ENCODE measurements at regions not wholly inside any gene's neighbourhood (a gene's known extent, or its start where the extent isn't known, plus 50 kb on each side); places are given as distances from the start of the nearest gene placed in this dataset.

GRCh38 chr12:115405471-115405860 is 721.5 kb upstream of the TBX3 start:
- Histone ChIP-seq H3K4me1 (ENCODE audit: insufficient read depth) (peaks cover 22% of the 10 kb centered on the region), H3K9ac (no peak overlapping the region), H3K9me3 (ENCODE audit: low read depth) (no peaks in the 10 kb centered on the region), H3F3A (ENCODE audit: insufficient read depth) (peaks cover 31% of the 10 kb centered on the region), H3K36me3 (ENCODE audit: low read depth) (no peaks in the 10 kb centered on the region), H3K27ac (peak overlapping the region; percentile 59), H3K4me3 (peak overlapping the region; percentile 49; the same call in 1 of the 2 replicates), H3K27me3 (replicated peaks; ENCODE audit: insufficient read depth) (no peaks in the 10 kb centered on the region), H3K9me2 (ENCODE audit: insufficient read depth) (no peaks in the 10 kb centered on the region), H2AFZ (no peak overlapping the region), H3K4me2 (ENCODE audit: unreplicated experiment) (peak overlapping the region; percentile 66), H4K20me1 (ENCODE audit: insufficient read depth) (no peaks in the 10 kb centered on the region), H3K79me2 (ENCODE audit: insufficient read depth) (no peaks in the 10 kb centered on the region)
- TF ChIP-seq EZH2phosphoT487 (IDR thresholded peaks at IDR 0.05; ENCODE audit: insufficient read depth, low read depth) (no peak), EZH2 (IDR thresholded peaks at IDR 0.05; ENCODE audit: insufficient read depth, poor library complexity, severe bottlenecking) (no peak)
- 85 to 90% methylated on average over 4 of the region's 4 CpGs for WGBS, 2 experiments (ENCODE audit: low coverage in 1 of 2, low lambda C conversion rate in 2 of 2, missing lambda C conversion rate in 2 of 2)
- no peak for DNase-seq
- in situ Hi-C loops (cut with MboI): no loop called here

GRCh38 chr12:115404761-115405470 is 720.9 kb upstream of the TBX3 start:
- Histone ChIP-seq H3K9me2 (ENCODE audit: insufficient read depth) (no peaks in the 10 kb centered on the region), H3F3A (ENCODE audit: insufficient read depth) (peaks cover 31% of the 10 kb centered on the region), H2AFZ (no peak overlapping the region), H3K4me3 (peak overlapping the region; percentile 49), H3K9ac (0 out of 2 replicates have a peak overlapping the region, but pooled peaks have one; percentile 22), H3K79me2 (ENCODE audit: insufficient read depth) (no peaks in the 10 kb centered on the region), H3K4me1 (ENCODE audit: insufficient read depth) (peaks cover 22% of the 10 kb centered on the region), H3K4me2 (ENCODE audit: unreplicated experiment) (peak overlapping the region; percentile 66), H3K27me3 (replicated peaks; ENCODE audit: insufficient read depth) (no peaks in the 10 kb centered on the region), H3K36me3 (ENCODE audit: low read depth) (no peaks in the 10 kb centered on the region), H4K20me1 (ENCODE audit: insufficient read depth) (no peaks in the 10 kb centered on the region), H3K27ac (peak overlapping the region; percentile 59), H3K9me3 (ENCODE audit: low read depth) (no peaks in the 10 kb centered on the region)
- 15 to 18% methylated on average over 9 of the region's 9 CpGs for WGBS, 2 experiments (ENCODE audit: low coverage in 1 of 2, low lambda C conversion rate in 2 of 2, missing lambda C conversion rate in 2 of 2)
- in situ Hi-C loops (cut with MboI): no loop called here
- TF ChIP-seq EZH2 (IDR thresholded peaks at IDR 0.05; ENCODE audit: insufficient read depth, poor library complexity, severe bottlenecking) (no peak), EZH2phosphoT487 (IDR thresholded peaks at IDR 0.05; ENCODE audit: insufficient read depth, low read depth) (no peak)
- peak; percentile 86 for DNase-seq

- 99% methylated on average over 5 of the region's 5 CpGs for WGBS, 2 experiments (ENCODE audit: low coverage in 1 of 2, low lambda C conversion rate in 2 of 2, missing lambda C conversion rate in 2 of 2)
- in situ Hi-C loops (cut with MboI): no loop called here
These were observed 719.7 kb upstream of the TBX3 start for GRCh38 chr12:115403689-115404088.

GRCh38 chr12:115403253-115403652 is 719.3 kb upstream of the TBX3 start:
- 97 to 100% methylated on average over 2 of the region's 2 CpGs for WGBS, 2 experiments (ENCODE audit: low coverage in 1 of 2, low lambda C conversion rate in 2 of 2, missing lambda C conversion rate in 2 of 2)

More at GRCh38 chr12:115403689-115404088, 719.7 kb upstream of the TBX3 start:
- Histone ChIP-seq H3K79me2 (ENCODE audit: insufficient read depth) (no peaks in the 10 kb centered on the region), H3K27me3 (replicated peaks; ENCODE audit: insufficient read depth) (no peaks in the 10 kb centered on the region), H3K4me1 (ENCODE audit: insufficient read depth) (peaks cover 22% of the 10 kb centered on the region), H4K20me1 (ENCODE audit: insufficient read depth) (no peaks in the 10 kb centered on the region), H3F3A (ENCODE audit: insufficient read depth) (peaks cover 31% of the 10 kb centered on the region), H3K9me2 (ENCODE audit: insufficient read depth) (no peaks in the 10 kb centered on the region), H3K4me2 (ENCODE audit: unreplicated experiment) (no peak overlapping the region), H2AFZ (no peak overlapping the region), H3K4me3 (no peak overlapping the region), H3K9ac (no peak overlapping the region), H3K27ac (no peak overlapping the region), H3K9me3 (ENCODE audit: low read depth) (no peaks in the 10 kb centered on the region), H3K36me3 (ENCODE audit: low read depth) (no peaks in the 10 kb centered on the region)
- no peak for TF ChIP-seq EZH2phosphoT487 (IDR thresholded peaks at IDR 0.05; ENCODE audit: insufficient read depth, low read depth)
- TF ChIP-seq EZH2 (IDR thresholded peaks at IDR 0.05; ENCODE audit: insufficient read depth, poor library complexity, severe bottlenecking): no peak
- DNase-seq: no peak

More at GRCh38 chr12:115403253-115403652, 719.3 kb upstream of the TBX3 start:
- H3K4me3 ChIP-seq: no peak overlapping the region
- in situ Hi-C loops (cut with MboI): no loop called here
- no peak for DNase-seq
- H3F3A ChIP-seq (ENCODE audit: insufficient read depth): peaks cover 31% of the 10 kb centered on the region
- no peaks in the 10 kb centered on the region for H3K27me3 ChIP-seq (replicated peaks; ENCODE audit: insufficient read depth)
- TF ChIP-seq EZH2phosphoT487 (IDR thresholded peaks at IDR 0.05; ENCODE audit: insufficient read depth, low read depth) (no peak), EZH2 (IDR thresholded peaks at IDR 0.05; ENCODE audit: insufficient read depth, poor library complexity, severe bottlenecking) (no peak)
- no peak overlapping the region for H3K4me2 ChIP-seq (ENCODE audit: unreplicated experiment)
- no peak overlapping the region for H3K9ac ChIP-seq
- no peaks in the 10 kb centered on the region for H4K20me1 ChIP-seq (ENCODE audit: insufficient read depth)
- no peaks in the 10 kb centered on the region for H3K9me2 ChIP-seq (ENCODE audit: insufficient read depth)
- H3K9me3 ChIP-seq (ENCODE audit: low read depth): no peaks in the 10 kb centered on the region
- peaks cover 22% of the 10 kb centered on the region for H3K4me1 ChIP-seq (ENCODE audit: insufficient read depth)
- no peaks in the 10 kb centered on the region for H3K79me2 ChIP-seq (ENCODE audit: insufficient read depth)
- no peak overlapping the region for H2AFZ ChIP-seq
- no peak overlapping the region for H3K27ac ChIP-seq
- H3K36me3 ChIP-seq (ENCODE audit: low read depth): no peaks in the 10 kb centered on the region

All from GM23248 (cell line).